OCI-LY1 (cell line): ENCODE measurements at regions not wholly inside any gene's neighbourhood (a gene's known extent, or its start where the extent isn't known, plus 50 kb on each side); places are given as distances from the start of the nearest gene placed in this dataset.

Experiments used
- H2AFZ ChIP-seq: fragments of 200-600 bp; sonication (generic), shearing (Covaris generic); 2 replicates; pipeline ENCODE4 v1.6.0; 2014; ENCODE audit warnings: antibody characterized with exemption, mild to moderate bottlenecking, low read length
- H3F3A ChIP-seq: fragments of 200-600 bp; sonication (generic), shearing (Covaris generic); 2 replicates; pipeline ENCODE4 v1.6.0; 2014; ENCODE audit warnings: mild to moderate bottlenecking, antibody characterized with exemption, low read length, moderate library complexity; ENCODE audit not compliant: insufficient read depth
- H3K27ac ChIP-seq: fragments of 200-600 bp; sonication (generic); 2 replicates; pipeline ENCODE4 v1.5.1; 2014; ENCODE audit warnings: low read length, mixed run types, mild to moderate bottlenecking, low read depth; ENCODE audit not compliant: poor library complexity, severe bottlenecking
- H3K27me3 ChIP-seq: fragments of 200-600 bp; sonication (generic); 2 replicates; pipeline ENCODE4 v1.6.0; 2014; ENCODE audit warnings: antibody characterized with exemption, mild to moderate bottlenecking, low read length, moderate library complexity; ENCODE audit not compliant: insufficient read depth
- H3K36me3 ChIP-seq: fragments of 200-600 bp; sonication (generic); 2 replicates; pipeline ENCODE4 v1.6.1; 2014; ENCODE audit warnings: mild to moderate bottlenecking, antibody characterized with exemption, low read length, moderate library complexity, mixed read lengths; ENCODE audit not compliant: insufficient read depth
- H3K4me1 ChIP-seq: fragments of 200-600 bp; sonication (generic); 2 replicates; pipeline ENCODE4 v1.5.1; 2014; ENCODE audit warnings: mild to moderate bottlenecking, low read length, moderate library complexity; ENCODE audit not compliant: insufficient read depth, severe bottlenecking
- H3K4me2 ChIP-seq: fragments of 200-600 bp; sonication (generic), shearing (Covaris generic); 2 replicates; pipeline ENCODE4 v1.6.1; 2014; ENCODE audit warnings: low read length
- H3K4me3 ChIP-seq: fragments of 200-600 bp; sonication (generic); 2 replicates; pipeline ENCODE4 v1.5.1; 2014; ENCODE audit warnings: low read length, low read depth, mild to moderate bottlenecking, mixed read lengths; ENCODE audit not compliant: poor library complexity, severe bottlenecking
- H3K79me2 ChIP-seq: fragments of 200-600 bp; shearing (Covaris generic); 2 replicates; pipeline ENCODE4 v1.6.1; 2016; ENCODE audit warnings: mixed run types, low read length, mixed read lengths; ENCODE audit not compliant: insufficient read depth
- H3K9ac ChIP-seq: fragments of 200-600 bp; sonication (generic), shearing (Covaris generic); 2 replicates; pipeline ENCODE4 v1.6.1; 2014; ENCODE audit warnings: mild to moderate bottlenecking, low read length, mixed read lengths
- H3K9me2 ChIP-seq: fragments of 200-600 bp; sonication (generic), shearing (Covaris generic); 2 replicates; pipeline ENCODE4 v1.6.1; 2014; ENCODE audit warnings: low read depth, mild to moderate bottlenecking, low read length, mixed read lengths
- H3K9me3 ChIP-seq: fragments of 200-600 bp; shearing (Covaris generic); 2 replicates; pipeline ENCODE4 v1.6.1; 2014; ENCODE audit warnings: low read length, mixed read lengths
- H4K20me1 ChIP-seq: fragments of 200-600 bp; sonication (generic), shearing (Covaris generic); 2 replicates; pipeline ENCODE4 v1.6.0; 2016; ENCODE audit warnings: mild to moderate bottlenecking, low read length; ENCODE audit not compliant: insufficient read depth
- CTCF ChIP-seq: fragments of 200-600 bp; sonication (generic), shearing (Covaris generic); IDR thresholded peaks from 2 replicates; pipeline ENCODE4 v1.5.1; 2017; ENCODE audit warnings: mild to moderate bottlenecking, antibody characterized with exemption, low read length, moderate library complexity, mixed read lengths
- EZH2 ChIP-seq: fragments of 200-600 bp; sonication (generic), shearing (Covaris generic); IDR thresholded peaks from 2 replicates; pipeline ENCODE4 v1.8.0; 2017; ENCODE audit warnings: borderline replicate concordance, mixed run types, mild to moderate bottlenecking, antibody characterized with exemption, low read length, moderate library complexity, mixed read lengths

GRCh38 chr20:22951966-22952365 is 83.1 kb upstream of the SSTR4 start:
- Histone ChIP-seq H3K4me1 (no peaks in the 10 kb centered on the region), H3K4me2 (no peak overlapping the region), H3K79me2 (no peaks in the 10 kb centered on the region), H3K9ac (no peak overlapping the region), H3K4me3 (no peak overlapping the region), H3F3A (no peaks in the 10 kb centered on the region), H3K27me3 (no peaks in the 10 kb centered on the region), H2AFZ (no peak overlapping the region), H3K36me3 (no peaks in the 10 kb centered on the region), H3K9me3 (no peaks in the 10 kb centered on the region), H4K20me1 (no peaks in the 10 kb centered on the region), H3K9me2 (no peaks in the 10 kb centered on the region), H3K27ac (no peak overlapping the region)
- no peak for TF ChIP-seq CTCF
- no peak for TF ChIP-seq EZH2

- H4K20me1 ChIP-seq = no peaks in the 10 kb centered on the region
- H2AFZ ChIP-seq = no peak overlapping the region
- no peak overlapping the region for H3K4me3 ChIP-seq
- no peak overlapping the region for H3K9ac ChIP-seq
- no peak overlapping the region for H3K27ac ChIP-seq
- no peaks in the 10 kb centered on the region for H3K4me1 ChIP-seq
- no peaks in the 10 kb centered on the region for H3K9me3 ChIP-seq
- H3K36me3 ChIP-seq = no peaks in the 10 kb centered on the region
- no peak overlapping the region for H3K4me2 ChIP-seq
- no peaks in the 10 kb centered on the region for H3F3A ChIP-seq
- H3K79me2 ChIP-seq = no peaks in the 10 kb centered on the region
- H3K27me3 ChIP-seq = no peaks in the 10 kb centered on the region
- no peaks in the 10 kb centered on the region for H3K9me2 ChIP-seq
- no peak for TF ChIP-seq EZH2
- TF ChIP-seq CTCF = no peak
Observed at GRCh38 chr20:22954661-22955060, 80.5 kb upstream of the SSTR4 start.

GRCh38 chr20:22958390-22958789 is 76.7 kb upstream of the SSTR4 start:
- Histone ChIP-seq H3K4me2 (no peak overlapping the region), H3K36me3 (no peaks in the 10 kb centered on the region), H2AFZ (no peak overlapping the region), H3K9me3 (no peaks in the 10 kb centered on the region), H3K27ac (no peak overlapping the region), H3K9me2 (no peaks in the 10 kb centered on the region), H3F3A (no peaks in the 10 kb centered on the region), H4K20me1 (no peaks in the 10 kb centered on the region), H3K9ac (no peak overlapping the region), H3K4me3 (no peak overlapping the region), H3K79me2 (no peaks in the 10 kb centered on the region), H3K27me3 (no peaks in the 10 kb centered on the region), H3K4me1 (no peaks in the 10 kb centered on the region)
- TF ChIP-seq CTCF (no peak), EZH2 (no peak)
